Mesenchymal stem cell (in vitro differentiated cells and primary cell): ENCODE measurements at regions not wholly inside any gene's neighbourhood (a gene's known extent, or its start where the extent isn't known, plus 50 kb on each side); places are given as distances from the start of the nearest gene placed in this dataset.

ENCODE experiments used
- DNase-seq: peaks from one replicate; pipeline ENCODE4 v3.0.0-alpha.2; 2013
- H2AFZ ChIP-seq: one replicate; pipeline ENCODE4 v1.6.1; 2013; ENCODE audit warnings: low read depth, mild to moderate bottlenecking, control low read depth, inconsistent platforms, low read length, moderate library complexity
- H2AK5ac ChIP-seq: 2 replicates; pipeline ENCODE4 v1.6.1; 2013; ENCODE audit warnings: low read length, moderate library complexity, mild to moderate bottlenecking, inconsistent platforms; ENCODE audit not compliant: severe bottlenecking
- H2BK120ac ChIP-seq: one replicate; pipeline ENCODE4 v1.6.1; 2013; ENCODE audit warnings: low read depth, mild to moderate bottlenecking, inconsistent platforms, low read length, moderate library complexity
- H2BK12ac ChIP-seq, 2 experiments: one replicate each; pipeline ENCODE4 v1.6.1; 2013; ENCODE audit warnings: inconsistent platforms in 2 of 2, low read length in 2 of 2, mild to moderate bottlenecking in 2 of 2, moderate library complexity in 2 of 2, control low read depth in 1 of 2
- H2BK15ac ChIP-seq: one replicate; pipeline ENCODE4 v1.6.1; 2013; ENCODE audit warnings: mild to moderate bottlenecking, low read depth, inconsistent platforms; ENCODE audit not compliant: poor library complexity, severe bottlenecking
- H2BK5ac ChIP-seq: 2 replicates; pipeline ENCODE4 v1.6.1; 2013; ENCODE audit warnings: low read depth, mild to moderate bottlenecking, low read length, control low read depth, inconsistent platforms; ENCODE audit not compliant: poor library complexity, severe bottlenecking
- H3K14ac ChIP-seq, 2 experiments: one replicate each; pipeline ENCODE4 v1.6.1; 2013; ENCODE audit warnings: inconsistent platforms in 2 of 2, low read length in 2 of 2, control low read depth in 1 of 2, mild to moderate bottlenecking in 1 of 2, moderate library complexity in 1 of 2
- H3K18ac ChIP-seq, 2 experiments: one replicate each; pipeline ENCODE4 v1.6.1; 2013; ENCODE audit warnings: inconsistent platforms in 2 of 2, low read length in 2 of 2, control low read depth in 1 of 2, low read depth in 1 of 2, mild to moderate bottlenecking in 1 of 2
- H3K23ac ChIP-seq, 2 experiments: one replicate each; pipeline ENCODE4 v1.6.1; 2013; ENCODE audit warnings: inconsistent platforms in 2 of 2, low read length in 2 of 2, mild to moderate bottlenecking in 2 of 2, moderate library complexity in 2 of 2, control low read depth in 1 of 2
- H3K27ac ChIP-seq: 2 replicates; pipeline ENCODE4 v1.5.1; 2013; ENCODE audit warnings: mild to moderate bottlenecking, moderate library complexity, low read length, control low read depth, inconsistent platforms; ENCODE audit not compliant: poor library complexity, severe bottlenecking
- H3K27me3 ChIP-seq, 2 experiments: 2 replicates each; pipeline versions ENCODE4 v1.6.1 to v1.7.0; 2013; ENCODE audit warnings: low read length in 2 of 2, mild to moderate bottlenecking in 2 of 2, moderate library complexity in 2 of 2, control low read depth in 1 of 2, inconsistent platforms in 1 of 2; ENCODE audit not compliant: control insufficient read depth in 1 of 2, insufficient read depth in 1 of 2
- H3K36me3 ChIP-seq, 2 experiments: 2 replicates each; pipeline versions ENCODE4 v1.6.1 to v1.7.0; 2013; ENCODE audit warnings: low read length in 2 of 2, control low read depth in 1 of 2, inconsistent platforms in 1 of 2, low read depth in 1 of 2, mild to moderate bottlenecking in 1 of 2; ENCODE audit not compliant: insufficient read depth in 2 of 2, control insufficient read depth in 1 of 2
- H3K4ac ChIP-seq, 2 experiments: one replicate each; pipeline ENCODE4 v1.6.1; 2013; ENCODE audit warnings: inconsistent platforms in 2 of 2, low read length in 2 of 2, mild to moderate bottlenecking in 2 of 2, moderate library complexity in 2 of 2, control low read depth in 1 of 2, low read depth in 1 of 2
- H3K4me1 ChIP-seq: 2 replicates; pipeline ENCODE4 v1.6.1; 2013; ENCODE audit warnings: low read depth, low read length, control low read depth; ENCODE audit not compliant: control insufficient read depth, insufficient read depth
- H3K4me2 ChIP-seq: 2 replicates; pipeline ENCODE4 v1.6.1; 2013; ENCODE audit warnings: low read length, mild to moderate bottlenecking, inconsistent platforms; ENCODE audit not compliant: poor library complexity, severe bottlenecking
- H3K4me3 ChIP-seq, 2 experiments: 2 replicates each; pipeline versions ENCODE4 v1.5.1 to v1.7.0; 2013; ENCODE audit warnings: low read length in 2 of 2, mild to moderate bottlenecking in 2 of 2, control low read depth in 1 of 2, low read depth in 1 of 2; ENCODE audit not compliant: insufficient read depth in 1 of 2
- H3K79me1 ChIP-seq: replicated peaks from 2 replicates; pipeline ENCODE4 v1.6.1; 2013; ENCODE audit warnings: mild to moderate bottlenecking, control low read depth, low read length, inconsistent platforms; ENCODE audit not compliant: poor library complexity, severe bottlenecking
- H3K9ac ChIP-seq: 2 replicates; pipeline ENCODE4 v1.7.0; 2013; ENCODE audit warnings: mild to moderate bottlenecking, low read length, moderate library complexity
- H3K9me3 ChIP-seq: 2 replicates; pipeline ENCODE4 v1.7.0; 2013; ENCODE audit warnings: mild to moderate bottlenecking, low read length; ENCODE audit not compliant: control insufficient read depth
- H4K8ac ChIP-seq: one replicate; pipeline ENCODE4 v1.6.1; 2013; ENCODE audit warnings: inconsistent platforms, mild to moderate bottlenecking, low read length, moderate library complexity
- H4K91ac ChIP-seq: one replicate; pipeline ENCODE4 v1.6.1; 2013; ENCODE audit warnings: mild to moderate bottlenecking, low read length, inconsistent platforms
- WGBS: methylation state at CpG from one replicate; pipeline ENCODE4 v1.1.7; 2013; ENCODE audit warnings: mixed read lengths; 5-methylcytosine and 5-hydroxymethylcytosine counted together

GRCh38 chr5:124161266-124161665, 585.2 kb downstream of the ZNF608 start:
- no peaks in the 10 kb centered on the region for H3K79me1 ChIP-seq
- no peak overlapping the region for H3K18ac ChIP-seq
- no peak overlapping the region for H2BK12ac ChIP-seq
- H2BK15ac ChIP-seq: no peak overlapping the region
- no peak overlapping the region for H3K14ac ChIP-seq
- H2AK5ac ChIP-seq: no peak overlapping the region
- H3K4me1 ChIP-seq: peaks cover 1% of the 10 kb centered on the region
- no peak overlapping the region for H2BK120ac ChIP-seq
- no peak overlapping the region for H3K23ac ChIP-seq
- no peak for DNase-seq
- no peak overlapping the region for H4K8ac ChIP-seq
- 95% methylated on average over 5 of the region's 5 CpGs for WGBS
- H3K9me3 ChIP-seq: no peaks in the 10 kb centered on the region
- H4K91ac ChIP-seq: no peak overlapping the region
- H3K4ac ChIP-seq: no peak overlapping the region
- H3K27ac ChIP-seq: no peak overlapping the region
- no peak overlapping the region for H3K4me3 ChIP-seq
- no peaks in the 10 kb centered on the region for H3K36me3 ChIP-seq
- no peak overlapping the region for H2AFZ ChIP-seq
- no peak overlapping the region for H2BK5ac ChIP-seq
- H3K4me2 ChIP-seq: no peak overlapping the region
- H3K9ac ChIP-seq: no peak overlapping the region
- no peaks in the 10 kb centered on the region for H3K27me3 ChIP-seq

GRCh38 chr5:124160265-124160664, 586.2 kb downstream of the ZNF608 start:
- peaks cover 1% of the 10 kb centered on the region for H3K4me1 ChIP-seq
- peak overlapping the region in 1 of 2 experiments; percentile 38 for H3K18ac ChIP-seq
- WGBS: no CpG with 5 or more reads among the region's 2 CpGs
- no peak overlapping the region for H3K4me2 ChIP-seq
- no peak overlapping the region for H2AK5ac ChIP-seq
- H3K9me3 ChIP-seq: peaks cover 7% of the 10 kb centered on the region
- DNase-seq: no peak
- H3K36me3 ChIP-seq: no peaks in the 10 kb centered on the region
- no peak overlapping the region for H3K23ac ChIP-seq
- no peak overlapping the region for H2BK5ac ChIP-seq
- no peaks in the 10 kb centered on the region for H3K27me3 ChIP-seq
- no peak overlapping the region for H3K4ac ChIP-seq
- no peak overlapping the region for H4K8ac ChIP-seq
- H3K9ac ChIP-seq: no peak overlapping the region
- H3K4me3 ChIP-seq: no peak overlapping the region
- no peak overlapping the region for H3K14ac ChIP-seq
- no peak overlapping the region for H2BK12ac ChIP-seq
- H4K91ac ChIP-seq: no peak overlapping the region
- no peak overlapping the region for H2BK15ac ChIP-seq
- H2BK120ac ChIP-seq: no peak overlapping the region
- H2AFZ ChIP-seq: no peak overlapping the region
- H3K27ac ChIP-seq: no peak overlapping the region
- H3K79me1 ChIP-seq: no peaks in the 10 kb centered on the region

GRCh38 chr5:124157320-124157719, 589.1 kb downstream of the ZNF608 start:
- Histone ChIP-seq H3K4me3 (peak overlapping the region in 1 of 2 experiments; percentile 48), H3K23ac (no peak overlapping the region), H3K9me3 (peaks cover 34% of the 10 kb centered on the region), H3K36me3 (no peaks in the 10 kb centered on the region), H3K27ac (no peak overlapping the region), H3K4me2 (no peak overlapping the region), H4K8ac (no peak overlapping the region), H3K4ac (no peak overlapping the region), H2BK12ac (no peak overlapping the region), H2BK120ac (no peak overlapping the region), H2AK5ac (no peak overlapping the region), H3K4me1 (no peaks in the 10 kb centered on the region), H3K9ac (peak overlapping the region; percentile 48), H3K18ac (no peak overlapping the region), H3K14ac (no peak overlapping the region), H4K91ac (no peak overlapping the region), H2BK5ac (no peak overlapping the region), H3K79me1 (no peaks in the 10 kb centered on the region), H2AFZ (no peak overlapping the region), H3K27me3 (no peaks in the 10 kb centered on the region), H2BK15ac (no peak overlapping the region)
- DNase-seq: peak; percentile 34
- WGBS: 83% methylated on average over 2 of the region's 2 CpGs

- Histone ChIP-seq H2BK15ac (no peak overlapping the region), H4K91ac (no peak overlapping the region), H4K8ac (no peak overlapping the region), H3K27ac (no peak overlapping the region), H3K9me3 (peaks cover 34% of the 10 kb centered on the region), H3K4me1 (no peaks in the 10 kb centered on the region), H3K14ac (no peak overlapping the region), H3K4me2 (no peak overlapping the region), H3K23ac (no peak overlapping the region), H3K4ac (no peak overlapping the region), H2AFZ (no peak overlapping the region), H3K4me3 (no peak overlapping the region), H3K79me1 (no peaks in the 10 kb centered on the region), H3K36me3 (no peaks in the 10 kb centered on the region), H2BK12ac (no peak overlapping the region), H2BK5ac (no peak overlapping the region), H2AK5ac (no peak overlapping the region), H3K9ac (no peak overlapping the region), H2BK120ac (no peak overlapping the region), H3K27me3 (no peaks in the 10 kb centered on the region), H3K18ac (no peak overlapping the region)
- DNase-seq: peak; percentile 76
- 75% methylated on average over 4 of the region's 4 CpGs for WGBS
Observed at GRCh38 chr5:124156415-124156996, 589.9 kb downstream of the ZNF608 start.
